ENCODE measurements at regions not wholly inside any gene's neighbourhood (a gene's known extent, or its start where the extent isn't known, plus 50 kb on each side); places are given as distances from the start of the nearest gene placed in this dataset.
"Not testable (repeated sequence)": the region's sequence is repeated elsewhere in the genome, so short reads cannot be mapped to it uniquely, and the experiment has no call there.

- DNase-seq, result no peak
Measured at GRCh38 chr3:95711789-95712188, 1102.6 kb upstream of the EPHA6 start.

GRCh38 chr3:95715128-95715527 lies 1099.3 kb upstream of the EPHA6 start:
- no peak for DNase-seq

GRCh38 chr3:95717048-95717447 lies 1097.3 kb upstream of the EPHA6 start:
- DNase-seq, result no peak

- no peak for DNase-seq
Measured at GRCh38 chr3:95718168-95718567, 1096.2 kb upstream of the EPHA6 start.

GRCh38 chr3:95719481-95719880 lies 1094.9 kb upstream of the EPHA6 start:
- DNase-seq, result no peak

- DNase-seq, result no peak
Measured at GRCh38 chr3:95721938-95722337, 1092.5 kb upstream of the EPHA6 start.

- DNase-seq, result no peak
Measured at GRCh38 chr3:95725770-95726169, 1088.6 kb upstream of the EPHA6 start.

- no peak for DNase-seq
Measured at GRCh38 chr3:95731753-95732152, 1082.6 kb upstream of the EPHA6 start.

- DNase-seq, result no peak
Measured at GRCh38 chr3:95733336-95733735, 1081.1 kb upstream of the EPHA6 start.

- no peak for DNase-seq
Measured at GRCh38 chr3:95738045-95738444, 1076.3 kb upstream of the EPHA6 start.

- DNase-seq, result not testable (repeated sequence)
Measured at GRCh38 chr3:95744896-95745295, 1069.5 kb upstream of the EPHA6 start.

GRCh38 chr3:95750097-95750496 lies 1064.3 kb upstream of the EPHA6 start:
- DNase-seq, result no peak

GRCh38 chr3:95751509-95751908 lies 1062.9 kb upstream of the EPHA6 start:
- no peak for DNase-seq

- DNase-seq, result no peak
Measured at GRCh38 chr3:95752199-95752598, 1062.2 kb upstream of the EPHA6 start.

GRCh38 chr3:95758707-95759106 lies 1055.7 kb upstream of the EPHA6 start:
- no peak for DNase-seq

GRCh38 chr3:95759614-95760301 lies 1054.6 kb upstream of the EPHA6 start:
- DNase-seq, result no peak

- DNase-seq, result no peak
Measured at GRCh38 chr3:95775486-95776094, 1038.8 kb upstream of the EPHA6 start.

- no peak for DNase-seq
Measured at GRCh38 chr3:95781598-95781997, 1032.8 kb upstream of the EPHA6 start.

- DNase-seq, result no peak
Measured at GRCh38 chr3:95789111-95789510, 1025.3 kb upstream of the EPHA6 start.

GRCh38 chr3:95797081-95797480 lies 1017.3 kb upstream of the EPHA6 start:
- DNase-seq, result no peak

GRCh38 chr3:95798628-95799027 lies 1015.8 kb upstream of the EPHA6 start:
- no peak for DNase-seq

GRCh38 chr3:95810462-95810861 lies 1003.9 kb upstream of the EPHA6 start:
- no peak for DNase-seq

GRCh38 chr3:95813244-95813643 lies 1001.1 kb upstream of the EPHA6 start:
- no peak for DNase-seq

GRCh38 chr3:95815828-95816227 lies 998.6 kb upstream of the EPHA6 start:
- no peak for DNase-seq

- DNase-seq, result no peak
Measured at GRCh38 chr3:95826419-95826818, 988.0 kb upstream of the EPHA6 start.

Data from activated CD4-positive, alpha-beta T cell treated with anti-CD3 and anti-CD28 coated beads, Interleukin-2, amount 50 U/mL, for 48 hours (primary cell).